ENCODE measurements at regions not wholly inside any gene's neighbourhood (a gene's known extent, or its start where the extent isn't known, plus 50 kb on each side); places are given as distances from the start of the nearest gene placed in this dataset.

- intact Hi-C loops (cut with micrococcal nuclease): no loop called here
Measured at GRCh38 chr12:126171937-126172559, 1106.8 kb downstream of the AACS start.

More at GRCh38 chr12:126171937-126172559, 1106.8 kb downstream of the AACS start:
- Histone ChIP-seq H4K20me1 (replicated peaks; ENCODE audit: control insufficient read depth, extremely low read depth, insufficient read depth, low read length) (no peaks in the 10 kb centered on the region), H3K4me3 (replicated peaks in 1 of 3; ENCODE audit: insufficient read depth in 1 of 3, low read depth in 1 of 3, low read length in 3 of 3) (no peak overlapping the region), H2AFZ (ENCODE audit: low read depth, low read length) (no peak overlapping the region), H3K4me1 (ENCODE audit: control insufficient read depth, extremely low read depth, insufficient read depth, low read length) (no peaks in the 10 kb centered on the region), H3K9me1 (replicated peaks; ENCODE audit: control insufficient read depth, extremely low read depth, insufficient read depth, low read length) (no peaks in the 10 kb centered on the region), H3K27ac (ENCODE audit: insufficient read depth, low read depth, low read length) (no peak overlapping the region), H3K27me3 (ENCODE audit: control insufficient read depth in 2 of 2, insufficient read depth in 2 of 2, low read length in 2 of 2) (no peaks in the 10 kb centered on the region), H3K79me2 (ENCODE audit: control insufficient read depth, insufficient read depth, low read length) (no peaks in the 10 kb centered on the region), H3K9ac (replicated peaks; ENCODE audit: extremely low read depth, insufficient read depth, low read length) (no peak overlapping the region), H3K36me3 (ENCODE audit: control insufficient read depth in 2 of 2, extremely low read depth in 1 of 2, insufficient read depth in 2 of 2, low read length in 2 of 2) (no peaks in the 10 kb centered on the region), H3K4me2 (ENCODE audit: insufficient read depth, low read length) (no peak overlapping the region), H3K9me3 (replicated peaks; ENCODE audit: control insufficient read depth, insufficient read depth, low read length) (peaks cover 3% of the 10 kb centered on the region)
- ChIA-PET CTCF (no interaction called here), POLR2A (no interaction called here)
- dilution Hi-C loops (cut with MboI; ENCODE audit: extremely low pct_ligation_motif_present, low sequenced_read_pairs): no loop called here
- no peak for FAIRE-seq
- DNase-seq (ENCODE audit: low read depth, low spot score): no peak
- TF ChIP-seq EZH2 (IDR thresholded peaks at IDR 0.05; ENCODE audit: borderline replicate concordance, low read depth, low read length, severe bottlenecking) (no peak), GATA2 (IDR thresholded peaks at IDR 0.05; ENCODE audit: insufficient read depth, insufficient read length, low read depth, low read length) (no peak), FOS (IDR thresholded peaks at IDR 0.05; ENCODE audit: borderline replicate concordance, insufficient read depth, low read length) (no peak), CTCF (IDR thresholded peaks at IDR 0.05; ENCODE audit: extremely low read depth in 1 of 2, insufficient read depth in 1 of 2, low read depth in 1 of 2, low read length in 2 of 2) (no peak), POLR2AphosphoS5 (IDR thresholded peaks at IDR 0.05; ENCODE audit: insufficient read depth, low read depth, low read length) (no peak), MYC (IDR thresholded peaks at IDR 0.05; ENCODE audit: low read depth, low read length) (no peak)
- no TSS peak for BruUV-seq (replicated peaks)

Data from endothelial cell of umbilical vein (primary cell).